ENCODE measurements at regions not wholly inside any gene's neighbourhood (a gene's known extent, or its start where the extent isn't known, plus 50 kb on each side); places are given as distances from the start of the nearest gene placed in this dataset.

DNA sequence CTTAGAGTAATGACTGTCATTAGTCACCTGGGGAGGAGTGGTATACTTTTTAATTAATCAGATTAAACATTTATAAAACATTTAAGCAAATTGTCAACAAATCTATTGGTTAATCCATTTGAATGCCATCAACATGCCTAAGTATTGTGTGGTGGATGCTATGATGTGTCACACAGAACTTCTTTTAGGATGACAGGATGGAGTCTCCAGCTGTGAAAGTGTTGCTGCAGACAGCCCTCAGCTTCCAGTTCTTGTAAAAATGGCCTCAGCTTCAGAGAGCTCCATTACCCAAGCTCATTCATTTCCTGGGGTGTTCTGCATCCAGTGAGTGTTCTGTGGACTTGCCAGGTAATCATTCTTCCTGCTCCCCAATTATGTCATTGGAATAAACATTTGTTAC is 74.3 kb upstream of the CLNK start (continued):
- TF ChIP-seq ZNF221 (tag by site-specific recombination; IDR thresholded peaks at IDR 0.05; ENCODE audit: borderline replicate concordance), result no peak

- Histone ChIP-seq H3K9me3 (ENCODE audit: control insufficient read depth, insufficient read depth, low read depth, low read length) (no peaks in the 10 kb centered on the region), H3K36me3 (ENCODE audit: control insufficient read depth in 2 of 2, insufficient read depth in 1 of 2, low read length in 2 of 2) (no peaks in the 10 kb centered on the region), H3K4me1 (ENCODE audit: control insufficient read depth, insufficient read depth, low read length) (no peaks in the 10 kb centered on the region), H3K4me3 (ENCODE audit: low read depth, low read length) (no peak overlapping the region), H3K27ac (ENCODE audit: extremely low read depth, low read depth, low read length) (no peak overlapping the region)
- ChIA-PET POLR2A (no interaction called here), CTCF (no interaction called here)
- TF ChIP-seq ZNF341 (tag by site-specific recombination; IDR thresholded peaks at IDR 0.05; ENCODE audit: low read depth) (no peak), ZNF585B (tag by site-specific recombination; IDR thresholded peaks at IDR 0.05) (no peak), PATZ1 (tag by site-specific recombination; IDR thresholded peaks at IDR 0.05) (no peak), ZNF76 (tag by site-specific recombination; IDR thresholded peaks at IDR 0.05; ENCODE audit: borderline replicate concordance, low read depth) (no peak), ZNF114 (tag by site-specific recombination; IDR thresholded peaks at IDR 0.05) (no peak)
Measured at GRCh38 chr4:10753856-10754402, 69.4 kb upstream of the CLNK start.

DNA sequence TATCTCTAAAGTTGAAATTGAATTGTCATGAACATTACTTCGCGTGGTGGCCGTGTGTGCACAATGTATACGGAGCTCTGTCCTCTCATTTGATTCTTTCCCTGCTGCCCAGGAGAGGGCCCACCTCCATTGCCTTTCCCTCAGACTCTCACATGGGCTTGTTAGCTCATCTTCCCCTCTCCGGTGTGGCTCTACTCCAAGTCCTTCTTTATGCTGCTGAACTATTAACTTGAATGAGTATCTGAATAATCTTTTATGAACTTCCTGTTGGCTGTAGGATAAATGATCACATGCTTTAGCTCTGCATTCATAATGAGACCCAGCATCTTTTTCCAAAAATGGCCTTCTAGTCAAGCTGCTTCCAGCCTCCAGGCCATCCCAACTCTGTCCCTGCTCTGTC is 68.8 kb upstream of the CLNK start:
- Histone ChIP-seq H3K4me3 (ENCODE audit: low read depth, low read length) (no peak overlapping the region), H3K4me1 (ENCODE audit: control insufficient read depth, insufficient read depth, low read length) (no peaks in the 10 kb centered on the region), H3K9me3 (ENCODE audit: control insufficient read depth, insufficient read depth, low read depth, low read length) (no peaks in the 10 kb centered on the region), H3K27ac (ENCODE audit: extremely low read depth, low read depth, low read length) (no peak overlapping the region), H3K36me3 (ENCODE audit: control insufficient read depth in 2 of 2, insufficient read depth in 1 of 2, low read length in 2 of 2) (no peaks in the 10 kb centered on the region)
- POLR2A ChIA-PET, result no interaction called here
- TF ChIP-seq ZNF10 (tag by site-specific recombination; IDR thresholded peaks at IDR 0.05), result no peak
- no peak for TF ChIP-seq ZNF184 (tag by site-specific recombination; IDR thresholded peaks at IDR 0.05)
- TF ChIP-seq ZNF571 (tag by site-specific recombination; IDR thresholded peaks at IDR 0.05), result no peak
- TF ChIP-seq ZNF548 (tag by site-specific recombination; IDR thresholded peaks at IDR 0.05), result no peak
- TF ChIP-seq BCL6B (tag by site-specific recombination; IDR thresholded peaks at IDR 0.05), result no peak
- TF ChIP-seq BCL11A (tag by site-specific recombination; IDR thresholded peaks at IDR 0.05; ENCODE audit: low read depth), result no peak
- TF ChIP-seq SALL2 (tag by site-specific recombination; IDR thresholded peaks at IDR 0.05; ENCODE audit: borderline replicate concordance), result no peak
- TF ChIP-seq ZNF561 (tag by site-specific recombination; IDR thresholded peaks at IDR 0.05; ENCODE audit: borderline replicate concordance), result no peak
- no peak for TF ChIP-seq ZSCAN30 (tag by site-specific recombination; IDR thresholded peaks at IDR 0.05)
- no peak for TF ChIP-seq ZNF776 (tag by site-specific recombination; IDR thresholded peaks at IDR 0.05; ENCODE audit: borderline replicate concordance)
- no peak for TF ChIP-seq ZNF324 (tag by site-specific recombination; IDR thresholded peaks at IDR 0.05)
- TF ChIP-seq ZNF133 (tag by site-specific recombination; IDR thresholded peaks at IDR 0.05), result no peak
- CTCF ChIA-PET, result interaction anchor here (0.6 kb wide), 1 partner anchor 20 kb away, joined by 3 read pairs; no protein-coding TSS in a partner anchor

DNA sequence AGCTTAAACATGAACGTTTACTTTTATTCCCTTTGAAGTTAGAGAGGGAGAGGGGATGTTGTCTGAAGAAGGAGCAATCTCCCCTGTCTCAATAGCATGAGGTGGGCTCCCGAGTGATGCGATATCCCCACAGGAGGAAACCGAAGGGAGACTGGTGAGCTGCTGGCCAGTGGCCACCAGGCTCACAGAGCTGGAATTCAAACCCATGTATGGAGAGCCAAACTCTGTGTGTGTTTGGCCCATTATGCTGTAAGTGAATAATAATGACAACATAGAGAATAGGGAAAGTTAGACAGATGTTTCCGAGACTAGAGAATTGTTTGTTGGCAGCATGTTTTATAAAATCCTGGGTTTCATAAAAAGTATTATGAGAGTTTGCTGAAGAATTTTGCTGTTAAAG is 66.1 kb upstream of the CLNK start:
- Histone ChIP-seq H3K27ac (ENCODE audit: extremely low read depth, low read depth, low read length) (no peak overlapping the region), H3K4me1 (ENCODE audit: control insufficient read depth, insufficient read depth, low read length) (no peaks in the 10 kb centered on the region), H3K36me3 (ENCODE audit: control insufficient read depth in 2 of 2, insufficient read depth in 1 of 2, low read length in 2 of 2) (no peaks in the 10 kb centered on the region), H3K4me3 (ENCODE audit: low read depth, low read length) (no peak overlapping the region), H3K9me3 (ENCODE audit: control insufficient read depth, insufficient read depth, low read depth, low read length) (no peaks in the 10 kb centered on the region)
- CTCF ChIA-PET, result interaction anchor here (0.7 kb wide), 2 partner anchors 228 to 663 kb away, joined by 3 read pairs; no protein-coding TSS in a partner anchor
- POLR2A ChIA-PET, result no interaction called here
- TF ChIP-seq ZNF335 (tag by site-specific recombination; conservative IDR thresholded peaks at IDR 0.05) (no peak), ZNF23 (tag by site-specific recombination; IDR thresholded peaks at IDR 0.05; ENCODE audit: borderline replicate concordance) (no peak), MYNN (tag by site-specific recombination; IDR thresholded peaks at IDR 0.05; ENCODE audit: borderline replicate concordance) (no peak), GLI4 (tag by site-specific recombination; IDR thresholded peaks at IDR 0.05) (no peak), ZNF132 (tag by site-specific recombination; IDR thresholded peaks at IDR 0.05; ENCODE audit: borderline replicate concordance) (no peak), HOXC10 (CRISPR knock-in tag; IDR thresholded peaks at IDR 0.05) (no peak), KLF10 (tag by site-specific recombination; IDR thresholded peaks at IDR 0.05) (no peak), ZNF140 (tag by site-specific recombination; IDR thresholded peaks at IDR 0.05) (no peak), ZNF394 (tag by site-specific recombination; IDR thresholded peaks at IDR 0.05; ENCODE audit: borderline replicate concordance) (no peak), ZBTB1 (tag by site-specific recombination; IDR thresholded peaks at IDR 0.05) (no peak), ELK4 (IDR thresholded peaks at IDR 0.05; ENCODE audit: borderline replicate concordance, low read depth, low read length) (no peak)
